GM12865 (cell line): ENCODE measurements at regions not wholly inside any gene's neighbourhood (a gene's known extent, or its start where the extent isn't known, plus 50 kb on each side); places are given as distances from the start of the nearest gene placed in this dataset.

Experiments
- DNase-seq: peaks from one replicate; pipeline ENCODE4 v3.0.0; 2010; ENCODE audit warnings: low read depth
- H3K4me3 ChIP-seq: 2 replicates; pipeline ENCODE4 v1.5.1; 2011; ENCODE audit warnings: mild to moderate bottlenecking, low read depth, low read length, control low read depth
- TF ChIP-seq, protein P1 (sequence below): IDR thresholded peaks from 2 replicates; pipeline ENCODE4 v1.5.1; 2011; ENCODE audit warnings: low read length, control low read depth, low read depth, inconsistent platforms; ENCODE audit not compliant: insufficient read depth; ENCODE audit errors: missing control alignments

DNA sequence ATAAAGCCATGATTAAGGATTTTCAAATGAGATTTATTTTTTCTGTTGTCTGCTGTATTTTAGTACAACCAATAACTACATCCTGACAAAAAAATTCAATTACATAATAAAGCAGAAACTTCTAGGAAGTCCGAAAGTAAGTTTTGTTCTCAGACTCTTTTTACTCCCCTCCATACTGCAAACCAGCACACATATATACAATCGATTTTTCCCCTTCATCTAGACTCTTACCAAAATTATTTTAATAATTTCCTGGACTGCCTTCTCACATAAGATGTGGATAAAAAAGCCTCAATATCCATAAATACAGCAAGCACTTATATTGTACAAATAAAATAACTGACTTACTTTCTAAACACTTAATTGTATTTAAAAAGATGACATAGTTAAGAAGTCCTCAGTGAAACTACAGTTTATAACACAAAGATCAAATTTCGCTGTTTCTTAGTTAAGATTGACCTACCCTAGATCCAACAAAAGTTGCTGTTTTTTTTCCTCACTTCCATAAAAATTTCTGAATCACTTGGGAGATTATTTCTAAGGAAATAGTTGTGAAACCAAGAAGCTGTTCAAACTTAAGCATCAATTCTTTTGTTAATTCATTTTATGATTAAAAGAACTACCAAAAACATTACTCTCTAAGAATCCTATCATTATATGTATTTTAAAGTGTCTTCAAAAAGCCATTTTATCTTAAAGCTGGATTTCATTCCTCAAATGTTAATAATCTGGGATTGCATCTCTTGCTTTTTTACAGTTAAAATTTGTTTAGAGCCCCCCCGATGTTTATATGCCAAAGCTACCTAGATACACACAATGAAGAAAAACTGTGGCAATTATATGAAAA, 74.7 kb upstream of the IFNE start:
- no peak for DNase-seq
- H3K4me3 ChIP-seq, result no peak overlapping the region
- TF ChIP-seq, protein P1, sequence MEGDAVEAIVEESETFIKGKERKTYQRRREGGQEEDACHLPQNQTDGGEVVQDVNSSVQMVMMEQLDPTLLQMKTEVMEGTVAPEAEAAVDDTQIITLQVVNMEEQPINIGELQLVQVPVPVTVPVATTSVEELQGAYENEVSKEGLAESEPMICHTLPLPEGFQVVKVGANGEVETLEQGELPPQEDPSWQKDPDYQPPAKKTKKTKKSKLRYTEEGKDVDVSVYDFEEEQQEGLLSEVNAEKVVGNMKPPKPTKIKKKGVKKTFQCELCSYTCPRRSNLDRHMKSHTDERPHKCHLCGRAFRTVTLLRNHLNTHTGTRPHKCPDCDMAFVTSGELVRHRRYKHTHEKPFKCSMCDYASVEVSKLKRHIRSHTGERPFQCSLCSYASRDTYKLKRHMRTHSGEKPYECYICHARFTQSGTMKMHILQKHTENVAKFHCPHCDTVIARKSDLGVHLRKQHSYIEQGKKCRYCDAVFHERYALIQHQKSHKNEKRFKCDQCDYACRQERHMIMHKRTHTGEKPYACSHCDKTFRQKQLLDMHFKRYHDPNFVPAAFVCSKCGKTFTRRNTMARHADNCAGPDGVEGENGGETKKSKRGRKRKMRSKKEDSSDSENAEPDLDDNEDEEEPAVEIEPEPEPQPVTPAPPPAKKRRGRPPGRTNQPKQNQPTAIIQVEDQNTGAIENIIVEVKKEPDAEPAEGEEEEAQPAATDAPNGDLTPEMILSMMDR, result no peak

DNA sequence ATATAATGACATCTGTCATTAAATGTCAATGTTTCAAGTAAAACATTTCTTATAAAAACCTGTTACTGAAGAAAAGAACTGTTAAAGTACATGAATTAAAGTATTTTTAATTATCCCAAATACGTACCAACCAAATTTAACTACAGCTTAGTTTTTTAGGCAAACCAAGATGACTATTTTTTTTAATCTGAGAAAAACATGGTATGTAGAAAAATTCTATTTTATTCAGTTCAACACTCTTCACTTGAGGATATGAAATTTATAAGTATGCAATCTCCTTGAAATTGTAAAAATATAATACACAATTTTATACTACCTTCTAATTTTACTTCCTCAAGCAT, 75.3 kb upstream of the IFNE start:
- H3K4me3 ChIP-seq, result no peak overlapping the region
- no peak for DNase-seq

DNA sequence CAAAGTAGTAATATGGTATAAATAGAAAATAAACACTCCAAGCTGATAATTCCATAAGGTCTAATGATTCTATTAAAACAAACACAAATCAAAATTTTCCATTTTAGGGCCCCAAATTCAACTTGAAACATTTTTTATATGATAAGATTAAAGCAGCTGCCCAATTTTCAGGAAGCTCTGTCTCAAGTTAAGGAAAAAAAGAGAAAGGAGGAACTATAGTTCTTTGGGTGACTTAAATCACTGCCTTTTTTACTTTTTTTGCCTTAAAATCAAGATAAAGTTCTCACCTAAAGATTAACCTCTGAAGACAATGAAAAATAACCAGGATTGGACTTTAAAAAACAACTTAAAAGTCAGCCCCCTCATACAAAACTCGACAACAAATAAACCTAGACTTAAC, 76.0 kb upstream of the IFNE start:
- no peak overlapping the region for H3K4me3 ChIP-seq
- DNase-seq, result no peak
- TF ChIP-seq, protein P1, result no peak

More for the DNA sequence above, 75.3 kb upstream of the IFNE start:
- TF ChIP-seq, protein P1, result no peak

DNA sequence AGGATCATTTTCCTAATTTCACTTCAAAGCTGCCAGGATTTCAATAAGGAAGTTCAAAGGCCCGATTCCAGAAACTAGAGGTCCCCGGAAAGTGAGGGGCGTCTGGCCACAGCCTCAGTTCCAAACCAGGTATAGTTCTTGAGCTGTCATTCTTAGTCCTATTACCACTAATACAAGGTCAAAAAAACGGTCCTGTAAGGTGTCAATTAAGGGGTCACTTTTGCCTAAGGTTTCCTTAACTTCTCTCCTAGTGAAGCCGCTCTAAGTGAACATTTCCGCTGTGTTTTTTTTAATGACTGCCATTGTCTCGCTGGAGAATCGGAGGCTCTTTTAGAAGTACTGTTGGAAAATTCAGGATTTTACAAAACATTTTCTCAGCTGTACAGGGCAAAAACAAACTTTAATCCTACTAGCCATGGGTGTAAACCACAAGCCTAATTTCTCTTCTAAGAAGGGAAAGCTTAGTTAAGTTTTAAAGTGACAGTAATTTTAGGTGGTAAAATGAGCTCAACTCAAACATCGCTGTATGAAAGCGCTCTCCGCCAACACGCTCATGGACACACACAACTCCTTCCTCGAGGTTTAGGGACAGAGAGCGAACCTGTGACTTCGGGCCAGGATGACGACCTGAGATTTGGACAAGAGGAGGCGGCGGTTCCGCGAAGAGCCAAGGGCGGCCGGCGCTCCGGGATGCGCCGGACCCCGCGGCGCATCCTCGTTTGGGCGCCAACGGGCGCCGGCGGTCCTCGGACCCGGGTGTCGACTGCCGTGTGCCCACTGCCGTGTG, 76.7 kb upstream of the IFNE start:
- TF ChIP-seq, protein P1, result no peak
- no peak for DNase-seq
- H3K4me3 ChIP-seq, result no peak overlapping the region; the same call in 1 of the 2 replicates

DNA sequence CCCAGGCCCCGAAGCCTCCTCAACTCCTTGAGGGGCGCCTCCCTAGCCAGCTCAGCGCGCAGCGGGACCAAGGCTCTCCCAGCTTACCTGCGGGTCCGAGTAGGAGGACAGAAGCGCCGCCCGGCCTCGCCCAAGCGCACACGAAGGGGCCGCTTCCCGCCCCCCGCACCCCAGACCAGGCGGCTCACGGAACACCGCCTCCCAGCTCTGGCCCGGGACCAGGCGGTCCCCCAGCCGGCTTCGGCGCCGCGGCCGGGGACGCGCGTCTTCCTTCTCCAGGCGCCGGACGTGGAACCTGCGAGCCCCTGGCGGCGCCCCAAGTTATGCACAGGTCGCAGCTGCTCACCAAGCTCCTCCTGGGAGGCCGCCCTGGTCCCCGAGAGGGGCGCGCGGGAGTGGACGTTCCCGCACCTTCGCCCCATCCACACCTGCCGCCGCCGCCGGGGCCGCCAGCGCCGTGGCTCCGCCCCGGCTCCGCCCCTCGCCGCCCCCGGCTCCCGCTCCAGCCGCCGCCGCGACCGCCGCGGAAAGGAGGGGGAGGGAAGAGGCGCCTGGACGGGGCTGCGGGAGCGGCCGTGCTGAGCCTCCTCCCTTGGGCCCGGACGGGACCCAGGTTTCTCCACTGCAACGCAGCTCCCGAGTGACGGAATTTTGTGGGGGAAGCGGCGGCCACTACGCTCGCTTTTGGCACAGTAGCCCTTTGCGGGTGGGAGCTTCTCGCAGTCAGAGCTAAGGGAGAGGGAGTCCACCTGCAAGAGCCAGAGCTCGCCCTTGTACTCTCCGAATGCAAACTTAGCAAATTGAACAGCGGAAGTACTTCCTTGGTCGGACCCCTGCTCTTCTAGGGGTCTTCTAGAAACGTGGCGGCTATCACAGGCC, 77.5 kb upstream of the IFNE start:
- TF ChIP-seq, protein P1, result no peak
- peak overlapping the region; percentile 18; the same call in 1 of the 2 replicates for H3K4me3 ChIP-seq
- peak; percentile 16 for DNase-seq

DNA sequence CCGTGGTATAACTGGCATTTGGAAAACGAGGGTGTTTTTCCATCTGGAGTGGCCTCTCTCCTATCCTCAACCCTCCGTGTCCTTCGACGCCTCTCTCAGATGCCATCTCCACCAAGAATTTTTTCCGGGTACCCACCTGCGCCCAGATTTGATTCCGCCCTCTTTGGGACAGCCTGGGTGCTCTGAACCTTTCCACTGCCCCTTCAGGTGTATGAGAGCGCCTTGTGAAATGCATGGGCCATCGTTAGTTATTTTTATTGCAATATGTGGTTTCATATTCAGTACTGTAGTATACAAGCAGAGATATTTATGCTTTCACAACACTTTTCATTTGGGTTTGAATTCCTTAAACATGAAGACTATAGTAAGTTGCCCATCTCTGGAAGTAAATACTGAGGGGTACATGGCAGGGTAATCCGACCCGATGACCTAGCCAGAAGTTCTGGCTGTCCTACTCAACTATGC, 78.2 kb upstream of the IFNE start:
- no peak for DNase-seq
- H3K4me3 ChIP-seq, result no peak overlapping the region
- TF ChIP-seq, protein P1, result no peak
